ENCODE measurements at regions not wholly inside any gene's neighbourhood (a gene's known extent, or its start where the extent isn't known, plus 50 kb on each side); places are given as distances from the start of the nearest gene placed in this dataset.

DNA sequence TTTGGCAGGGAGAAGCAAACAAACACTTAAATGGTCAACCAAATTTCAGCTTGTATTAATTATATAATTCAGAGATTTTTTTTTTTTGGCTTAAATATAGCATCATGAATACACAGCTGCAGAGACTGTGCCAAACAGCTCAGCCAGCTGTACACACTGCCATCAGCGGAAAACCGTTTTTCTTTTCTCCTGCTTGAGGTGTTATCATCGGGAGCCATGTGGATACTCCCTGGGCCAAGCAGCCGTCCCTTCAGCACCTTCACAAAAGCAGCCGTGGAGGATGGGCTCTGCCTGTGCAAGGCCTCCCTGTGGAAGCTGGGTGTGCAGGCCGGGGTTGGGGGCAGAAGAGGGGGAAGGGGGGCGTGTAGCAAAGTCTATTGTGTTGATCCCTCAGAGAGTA lies 85.0 kb downstream of the NUF2 start:
- peak; percentile 39 for DNase-seq

DNA sequence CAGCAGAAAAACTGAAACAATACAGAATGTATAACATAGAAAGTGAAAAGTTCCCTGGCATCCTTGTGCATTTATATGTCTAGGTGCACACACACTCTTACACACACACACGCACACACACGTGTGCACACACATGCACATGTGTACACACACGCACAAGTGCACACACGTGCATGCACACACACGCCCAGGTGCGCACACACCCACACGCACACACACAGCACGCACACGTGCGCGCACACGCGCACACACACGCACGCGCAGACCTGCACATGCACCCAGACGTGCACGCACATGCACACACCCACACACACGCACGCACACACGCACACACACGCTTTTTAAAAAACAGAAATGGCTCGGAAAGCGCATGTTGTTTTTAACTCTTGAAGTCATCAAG lies 86.5 kb downstream of the NUF2 start:
- DNase-seq = no peak

DNA sequence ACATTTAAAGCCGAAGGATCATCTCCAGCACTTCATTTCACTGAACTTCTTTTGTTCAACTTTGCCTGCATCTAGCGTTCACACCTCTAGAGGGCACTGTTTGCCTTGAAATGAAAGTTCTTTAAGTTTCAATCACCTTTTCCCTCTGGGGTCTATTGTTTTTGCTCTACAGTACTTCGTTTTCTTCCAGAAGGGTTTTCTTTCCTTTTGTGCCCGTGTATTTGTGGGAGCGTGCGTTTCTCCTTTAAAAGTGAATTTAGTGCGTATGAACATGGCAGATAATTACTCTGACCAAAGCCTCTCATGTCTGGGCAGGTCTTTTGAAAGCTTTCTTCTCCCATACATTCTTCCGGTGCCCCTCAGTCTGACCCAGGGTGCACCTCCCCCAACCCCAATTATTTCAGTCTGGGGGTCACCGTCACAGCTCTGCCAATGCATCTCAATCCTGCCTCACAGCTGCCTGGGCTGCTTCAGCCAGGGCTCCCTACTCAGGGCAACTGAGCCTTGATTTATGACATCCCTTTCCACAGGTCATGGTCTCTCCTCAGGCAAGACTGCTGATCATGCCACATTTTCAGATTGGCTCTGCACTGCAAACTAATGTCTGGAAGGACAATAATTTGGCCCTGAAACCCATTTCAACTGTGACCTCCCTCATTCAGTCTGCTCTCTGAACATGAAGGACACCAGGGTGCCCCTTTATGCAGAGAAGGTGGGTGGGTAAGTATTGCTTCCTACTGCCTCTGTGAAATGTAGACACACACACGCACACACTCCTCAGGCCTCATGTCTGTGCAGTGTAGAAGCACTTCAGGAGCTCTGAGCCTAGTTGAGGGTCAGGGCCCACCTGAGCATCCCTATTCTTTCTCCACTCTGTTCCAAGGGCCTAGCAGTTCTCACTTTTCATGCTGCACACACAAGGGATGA lies 88.6 kb downstream of the NUF2 start:
- DNase-seq = peak; percentile 86

DNA sequence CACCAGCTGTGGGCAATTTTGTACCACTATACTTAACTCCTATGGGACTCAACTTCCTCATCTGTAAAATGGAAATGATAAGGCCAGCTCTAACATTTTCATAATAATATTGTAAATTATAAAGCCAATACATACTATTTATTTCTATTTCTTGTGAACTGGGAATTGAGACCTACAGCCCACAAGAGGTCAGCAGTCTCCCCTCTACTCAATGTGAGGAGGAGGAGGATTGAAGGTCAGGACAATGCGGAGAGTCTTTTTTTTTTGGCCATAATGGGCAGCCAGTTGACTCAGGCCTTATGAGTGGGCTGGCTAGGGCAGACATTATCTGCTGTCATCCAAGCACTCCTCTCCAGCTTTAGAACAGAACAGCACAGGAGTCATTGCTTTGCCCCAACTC lies 90.5 kb downstream of the NUF2 start:
- DNase-seq = no peak

DNA sequence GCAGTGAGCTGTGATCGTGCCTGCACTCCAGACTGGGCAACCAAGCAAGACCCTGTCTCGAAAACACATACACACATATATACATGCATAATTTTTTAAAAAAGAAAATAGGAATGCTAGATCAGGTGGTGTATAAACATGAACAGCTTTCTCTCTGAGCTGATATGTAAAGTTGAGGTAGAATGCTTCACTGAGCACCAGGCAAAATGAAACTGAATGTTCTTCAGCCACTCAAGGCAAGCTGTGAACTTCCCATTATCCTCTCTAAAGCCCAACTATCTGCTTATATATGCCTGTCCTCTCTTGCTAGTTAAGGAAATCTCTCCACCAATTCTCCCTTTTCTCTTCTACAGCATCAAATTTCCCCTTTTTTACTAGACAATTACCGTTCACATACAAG lies 93.0 kb downstream of the NUF2 start:
- DNase-seq = no peak

DNA sequence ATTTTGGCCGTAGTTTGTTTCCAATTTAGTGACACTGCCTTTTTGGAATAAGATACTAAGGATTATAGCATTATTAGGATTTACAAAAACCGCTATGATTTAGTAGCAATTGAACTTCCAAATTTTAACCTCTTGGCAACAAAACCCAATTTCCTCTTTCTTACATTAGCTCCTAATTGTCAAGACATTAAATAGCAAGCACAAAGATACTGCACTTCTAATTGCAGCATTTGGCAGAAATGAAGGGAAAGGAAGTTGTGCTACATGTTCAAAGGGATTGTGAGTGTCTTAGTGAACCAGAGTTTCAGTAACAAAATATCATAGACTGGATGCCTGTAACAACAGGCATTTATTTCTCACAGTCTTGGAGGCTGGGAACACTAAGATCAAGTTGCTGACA lies 99.9 kb downstream of the NUF2 start:
- DNase-seq = no peak

DNA sequence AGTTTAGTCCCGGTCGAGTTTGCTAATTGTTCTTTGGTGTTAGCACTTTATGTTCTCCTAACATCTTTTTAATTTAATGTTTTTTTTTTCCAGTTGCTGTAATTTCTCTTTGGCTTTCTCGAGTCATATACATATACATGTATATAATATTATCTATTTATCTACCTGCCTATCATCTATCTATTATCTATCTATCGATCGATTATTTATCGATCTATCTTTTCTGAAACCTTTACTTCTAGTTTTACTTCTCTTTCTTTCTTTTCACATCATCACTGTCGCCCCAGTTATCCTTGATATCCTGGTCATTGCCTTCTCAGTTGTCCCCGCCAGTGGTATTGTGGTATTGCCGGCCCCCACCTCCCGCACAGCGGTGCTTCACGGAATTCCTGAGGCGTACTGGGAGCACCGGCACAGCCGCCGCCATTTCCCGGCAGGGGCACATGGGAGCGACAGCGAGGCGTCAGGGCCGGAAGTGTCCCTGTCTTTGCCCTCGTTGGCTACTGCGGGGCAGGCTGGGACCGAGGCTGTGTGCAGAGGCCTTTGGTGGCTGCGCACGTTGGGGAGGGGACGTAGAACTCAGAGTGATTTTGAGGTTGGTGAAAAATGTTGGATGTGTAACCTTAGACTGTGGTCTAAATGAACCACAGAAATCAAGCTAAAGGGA lies 101.1 kb downstream of the NUF2 start:
- no peak for DNase-seq

DNA sequence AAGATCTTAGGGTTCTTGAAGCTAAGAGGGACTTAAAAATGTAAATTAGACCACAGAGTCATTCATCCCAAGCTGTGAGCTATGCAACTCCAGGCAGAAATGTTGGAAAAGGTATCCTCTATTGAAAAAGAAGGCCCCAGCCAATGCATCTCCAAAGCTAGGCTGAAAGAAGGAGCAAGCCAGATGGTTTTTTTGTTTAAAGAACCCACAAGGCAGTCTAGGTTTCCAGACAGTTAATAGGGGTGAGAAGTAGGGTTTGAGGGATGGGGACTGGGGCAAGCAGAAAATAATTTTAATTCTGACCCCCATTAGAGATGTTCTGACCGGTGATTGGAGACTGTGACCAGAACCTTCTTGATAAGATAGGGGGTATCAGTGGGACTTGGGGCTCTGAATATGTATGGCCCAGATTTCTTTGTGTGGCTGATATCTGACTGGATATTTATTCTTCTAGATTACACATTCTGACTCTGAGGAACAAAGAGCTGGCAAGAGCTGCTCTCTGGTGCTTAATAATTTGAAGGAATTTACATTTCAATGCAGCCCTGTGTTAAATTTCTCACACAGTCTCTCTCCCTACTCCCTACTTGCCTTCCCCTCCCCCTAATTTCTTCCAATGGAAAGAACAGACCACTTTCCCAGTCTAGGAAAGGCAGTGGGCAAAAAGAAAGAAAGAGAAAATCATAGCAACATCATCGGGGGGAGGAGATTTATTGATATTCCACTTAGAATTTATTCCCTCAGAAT lies 104.9 kb downstream of the NUF2 start:
- no peak for DNase-seq

DNA sequence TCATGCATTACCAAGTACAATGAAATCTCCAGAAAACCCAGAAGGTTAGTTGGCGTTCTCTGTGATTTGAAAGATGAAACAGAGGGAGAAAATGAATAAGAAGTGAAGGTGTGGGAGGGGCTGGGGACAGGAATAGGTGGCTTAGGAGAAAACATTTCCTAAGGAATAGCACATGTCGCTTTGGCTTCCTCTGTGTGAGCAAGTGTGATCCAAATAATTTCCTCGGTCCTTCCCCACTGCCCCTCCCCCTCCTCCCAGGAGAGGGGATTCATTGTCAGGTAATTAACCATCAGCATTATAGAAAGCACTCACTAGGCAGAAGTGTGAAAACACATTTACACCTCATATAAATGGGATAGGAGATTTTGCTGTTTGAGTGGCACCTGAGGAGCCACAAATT lies 105.5 kb downstream of the NUF2 start:
- no peak for DNase-seq

DNA sequence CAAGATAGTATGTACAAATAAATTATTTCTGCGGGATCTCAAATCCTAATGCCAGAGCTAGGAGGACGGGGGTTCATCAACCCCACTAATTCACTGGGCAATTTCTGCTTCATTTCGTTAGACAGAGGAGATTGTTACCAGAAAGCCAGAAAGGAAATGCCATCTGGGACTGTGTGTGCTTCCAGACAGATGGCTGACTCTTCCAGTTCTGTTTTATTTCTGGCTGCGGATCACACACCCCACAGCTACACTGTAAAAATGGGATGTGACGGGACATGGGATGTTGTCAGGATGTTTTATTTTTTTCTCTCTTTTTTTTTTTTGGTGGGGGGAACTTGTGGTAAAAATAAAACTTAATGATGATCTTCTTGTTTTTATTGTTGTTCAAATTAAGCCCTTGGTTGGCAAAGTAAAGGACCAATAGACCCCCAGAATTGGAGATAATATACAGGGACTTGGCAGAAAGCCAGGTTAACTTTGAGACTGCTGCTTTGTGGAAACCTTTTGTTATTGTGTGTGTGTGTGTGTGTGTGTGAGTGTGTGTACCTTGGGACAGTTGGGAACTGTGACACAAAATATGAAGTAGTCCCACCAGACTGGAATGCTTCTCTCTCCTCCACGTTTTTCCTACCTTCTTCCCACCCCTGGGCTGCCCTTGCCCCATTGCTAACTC lies 114.5 kb downstream of the NUF2 start:
- DNase-seq = peak; percentile 61

DNA sequence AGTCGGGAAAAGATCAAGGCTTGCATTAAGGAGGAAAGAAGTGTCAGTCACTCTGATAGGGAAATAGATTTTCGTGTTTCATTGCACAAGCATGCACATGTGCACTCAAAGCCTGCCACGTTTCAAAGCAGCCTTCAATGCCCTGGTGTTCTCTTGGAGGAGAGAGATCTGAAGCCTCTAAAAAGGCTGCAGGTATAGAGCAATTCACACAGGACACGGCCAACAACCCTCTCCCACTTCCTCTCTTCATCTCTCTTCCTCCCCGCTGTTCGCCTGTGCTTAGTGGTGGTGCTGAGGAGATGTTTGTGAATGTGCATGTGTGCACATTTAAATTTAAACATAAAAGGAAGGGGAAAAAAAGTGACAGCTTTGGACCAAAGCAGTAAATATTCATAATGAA lies 117.7 kb downstream of the NUF2 start:
- peak; percentile 1 for DNase-seq

DNA sequence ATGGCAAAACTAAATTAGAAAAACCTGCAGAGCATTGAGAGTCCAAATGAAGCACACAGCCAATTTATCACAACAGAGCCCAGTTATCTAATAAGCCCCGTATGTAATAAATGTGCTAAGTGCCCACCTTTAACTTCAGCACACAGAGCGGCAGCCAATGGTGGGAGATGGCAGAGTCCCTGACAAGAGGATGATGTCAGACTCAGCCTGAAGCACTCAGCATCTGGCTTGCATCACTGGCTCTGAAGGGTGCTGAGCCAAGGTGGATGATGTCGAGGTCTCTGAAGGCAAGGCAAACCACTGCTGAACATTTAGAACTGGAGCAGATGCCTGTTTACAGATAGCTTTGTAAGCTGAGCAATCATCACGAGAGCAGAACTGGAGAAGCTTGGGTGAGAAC lies 118.3 kb downstream of the NUF2 start:
- peak; percentile 64 for DNase-seq

DNA sequence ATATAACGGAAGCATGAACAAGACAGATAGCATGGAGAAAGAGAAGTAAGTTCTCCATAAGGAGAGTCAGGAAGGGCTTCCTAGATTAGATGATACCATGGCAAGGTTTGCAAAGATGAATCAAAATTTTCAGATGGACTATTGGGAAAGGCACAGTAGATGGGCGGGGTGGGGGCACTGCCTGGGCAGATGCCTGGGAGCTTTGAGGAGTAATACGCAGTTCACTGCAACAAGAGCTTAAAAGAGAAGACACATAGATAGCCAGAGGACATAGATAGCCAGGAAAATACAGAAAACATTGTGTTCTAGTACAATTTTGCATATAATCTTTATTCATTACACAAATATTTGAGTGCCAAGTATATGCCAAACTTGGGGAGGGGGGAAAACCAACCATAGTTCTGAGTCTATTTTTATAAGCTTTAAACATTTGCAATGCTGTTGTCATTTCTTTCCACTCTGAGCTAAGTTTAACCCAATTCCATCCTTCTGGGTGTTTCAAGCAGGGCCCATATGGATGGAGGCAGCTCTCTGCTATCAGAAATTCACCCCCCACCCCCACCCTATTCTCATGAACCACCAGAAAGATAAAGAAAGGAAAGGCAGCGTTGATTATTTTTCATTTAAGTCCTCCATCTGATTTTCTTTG lies 120.6 kb downstream of the NUF2 start:
- no peak for DNase-seq

DNA sequence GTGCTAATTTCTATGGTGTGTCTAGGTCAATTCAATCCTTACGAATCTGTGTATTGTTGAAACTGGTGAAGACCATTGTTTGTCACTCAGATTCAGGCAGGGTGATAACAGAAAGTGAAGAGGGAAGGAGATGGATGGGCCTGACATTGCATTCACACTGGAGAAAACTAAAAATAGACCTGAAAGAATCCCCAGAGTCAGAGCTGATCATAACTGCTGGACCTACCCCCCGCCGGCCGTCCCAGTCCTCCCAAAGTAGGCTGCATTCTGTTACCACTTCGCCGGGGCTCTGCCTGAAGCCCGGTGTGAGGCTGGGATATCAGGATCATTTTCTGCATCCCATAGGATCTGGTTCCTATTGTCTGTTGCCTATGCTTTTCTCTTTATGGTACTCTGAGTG lies 121.1 kb downstream of the NUF2 start:
- no peak for DNase-seq

DNA sequence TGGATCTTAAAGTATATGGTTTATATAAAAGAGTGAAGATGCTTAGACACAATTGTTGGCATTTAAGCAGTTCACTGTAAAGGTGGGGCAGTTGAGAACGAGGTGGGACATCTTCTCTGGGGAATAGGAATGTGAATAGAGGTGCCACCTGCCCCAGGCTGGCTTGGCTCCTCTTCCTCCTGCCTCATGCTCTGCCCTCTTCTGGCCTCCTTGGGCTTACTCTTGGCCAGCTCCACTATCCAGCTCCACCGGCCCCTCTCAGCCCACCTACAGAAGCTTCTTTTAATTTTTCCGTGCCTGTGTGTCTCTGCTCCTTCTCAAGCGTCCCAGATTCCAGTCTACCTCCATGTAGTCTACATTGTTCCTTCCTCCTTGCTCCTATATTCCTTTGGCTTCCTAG lies 122.1 kb downstream of the NUF2 start:
- DNase-seq = no peak

DNA sequence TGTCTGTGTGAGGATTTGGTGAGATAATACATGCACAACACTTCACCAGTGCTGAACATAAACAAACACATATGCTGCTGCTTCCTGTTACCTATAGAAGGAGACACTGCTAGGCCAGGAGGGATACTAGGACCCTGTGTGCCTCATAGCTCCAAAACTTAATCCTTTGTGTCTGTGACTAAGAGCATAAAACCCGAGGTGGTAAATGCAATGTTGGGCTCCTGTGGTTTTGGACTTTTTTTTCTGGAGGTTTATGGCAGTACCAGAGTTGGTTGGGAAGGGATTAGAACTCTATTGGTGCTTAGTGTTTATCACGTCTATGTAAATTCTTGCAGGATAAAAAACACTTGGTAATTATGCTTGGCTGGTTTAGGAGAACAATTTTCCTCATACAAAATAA lies 122.9 kb downstream of the NUF2 start:
- DNase-seq = no peak

DNA sequence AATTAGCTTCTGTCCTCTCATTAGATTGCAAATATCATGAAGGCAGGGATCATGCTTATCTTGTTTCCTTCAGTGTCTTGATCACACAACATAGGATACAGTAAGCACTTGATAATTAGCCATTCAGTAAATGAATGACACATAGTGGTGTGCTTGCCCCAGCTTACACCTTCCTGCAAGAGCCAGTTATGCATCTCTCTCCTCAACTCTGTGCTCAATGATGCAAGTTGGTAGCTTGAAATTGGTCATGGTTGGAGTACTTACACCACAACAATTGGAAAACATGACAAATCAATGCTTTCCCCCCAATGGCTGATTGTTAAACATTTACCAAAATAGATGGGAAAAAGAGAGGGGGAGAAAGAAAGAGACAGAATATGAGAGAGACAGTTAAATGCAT lies 129.2 kb downstream of the NUF2 start:
- DNase-seq = no peak

DNA sequence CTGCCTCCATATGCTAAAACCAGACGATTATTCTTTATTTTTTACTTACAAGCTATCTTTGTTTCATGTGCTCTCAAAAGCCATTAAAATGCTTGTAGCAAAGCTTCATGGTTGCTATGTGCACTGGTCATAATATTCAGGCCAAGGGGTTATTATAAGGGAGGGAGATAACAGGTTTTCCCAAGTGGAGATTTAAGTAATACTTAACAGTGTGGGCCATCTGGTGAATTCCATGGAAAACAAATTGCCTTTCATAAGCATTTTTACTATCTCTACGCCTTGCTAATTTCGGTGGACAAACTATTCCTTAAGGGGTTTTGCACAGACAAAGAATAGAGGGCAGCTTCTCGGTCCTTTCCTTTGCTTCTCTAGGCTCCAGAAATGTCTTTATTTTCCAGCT lies 137.8 kb downstream of the NUF2 start:
- no peak for DNase-seq

DNA sequence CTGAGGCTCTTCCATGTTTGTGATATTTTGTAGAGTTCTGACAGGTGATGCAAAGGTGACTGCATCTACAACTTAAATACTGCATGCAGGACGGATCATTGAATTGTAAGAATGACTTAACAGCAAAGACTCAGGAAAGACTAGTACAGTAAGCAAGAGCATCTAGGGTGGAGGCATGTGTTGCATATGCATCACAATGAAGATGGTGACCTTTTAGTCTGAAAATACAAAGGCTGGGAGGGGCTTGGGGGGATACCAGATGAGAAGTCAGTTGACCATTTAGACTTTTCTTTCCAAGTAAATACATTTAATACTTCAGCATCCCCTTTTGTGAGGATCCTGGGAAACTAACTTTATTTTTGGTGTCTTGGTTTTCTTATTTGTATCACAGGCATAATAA lies 145.5 kb downstream of the NUF2 start:
- no peak for DNase-seq

DNA sequence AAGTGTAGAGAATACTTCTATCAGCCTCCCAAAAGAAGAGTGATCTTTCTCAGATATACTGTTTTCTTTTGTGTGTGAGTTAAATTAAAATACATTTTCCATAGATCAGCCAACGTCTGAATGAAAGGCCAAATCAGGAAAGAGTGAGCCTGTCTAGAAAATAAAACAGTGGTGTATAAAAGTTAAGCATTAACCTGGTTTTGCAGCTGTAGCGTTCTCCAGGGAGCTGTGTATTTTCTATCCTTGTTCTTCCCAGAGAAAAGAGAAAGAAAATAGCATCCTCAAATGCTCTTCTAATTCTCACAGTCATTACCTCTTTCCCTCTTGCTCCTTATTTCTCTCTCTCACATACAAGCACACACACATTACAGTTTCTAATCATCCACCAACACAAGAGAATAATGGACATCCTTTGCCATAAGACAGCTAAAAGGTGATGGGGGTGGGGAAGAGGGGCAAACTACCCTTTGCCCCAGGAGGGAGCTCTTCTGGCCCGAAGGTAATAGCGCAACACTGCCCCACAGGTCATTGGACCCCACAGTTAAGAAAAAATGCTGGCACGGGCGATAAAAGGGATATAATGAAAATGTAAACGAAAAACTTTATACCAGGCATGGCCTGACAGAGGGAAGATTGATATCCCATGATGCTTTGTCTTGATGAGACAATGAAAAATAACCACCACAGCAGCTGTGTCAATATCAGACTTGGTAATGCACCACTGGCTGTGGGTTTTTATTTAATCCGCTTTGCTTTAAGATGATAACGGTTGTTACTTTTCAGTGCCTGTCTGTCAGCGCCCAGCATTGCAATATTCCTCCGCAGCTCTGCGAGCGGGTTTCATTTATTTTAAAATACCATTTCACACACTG lies 150.3 kb downstream of the NUF2 start:
- DNase-seq = peak; percentile 34

DNA sequence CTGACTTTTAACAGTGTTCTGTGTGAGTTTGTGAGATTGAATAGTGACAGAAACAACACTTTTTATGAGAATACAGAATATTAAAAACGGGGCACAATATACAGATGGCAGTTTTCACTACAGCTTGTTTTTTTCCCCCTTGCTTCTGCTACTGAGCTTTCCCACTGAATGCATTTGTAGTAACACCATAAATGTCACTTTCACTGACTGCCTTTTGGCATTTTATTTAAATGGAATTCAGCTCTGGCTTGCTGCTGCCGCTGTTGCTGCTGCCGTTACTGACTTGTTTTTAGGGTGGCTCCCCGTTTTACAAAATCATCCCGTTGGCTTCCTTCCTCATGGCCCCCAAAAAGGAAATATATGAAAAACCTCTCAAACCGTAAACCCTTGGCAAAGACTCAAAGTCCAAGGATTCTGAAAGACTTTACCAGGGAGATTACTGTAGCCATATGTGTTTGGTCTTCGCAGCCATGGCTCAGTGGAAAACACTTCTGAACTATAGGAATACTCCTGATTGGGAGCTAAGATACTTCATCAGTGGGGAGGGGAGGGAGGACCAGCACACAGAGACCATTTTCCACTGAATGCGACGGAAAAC lies 151.0 kb downstream of the NUF2 start:
- peak; percentile 11 for DNase-seq

Data from tongue (tissue), 1 donor.